HG02973 (cell line): ENCODE measurements at regions not wholly inside any gene's neighbourhood (a gene's known extent, or its start where the extent isn't known, plus 50 kb on each side); places are given as distances from the start of the nearest gene placed in this dataset.

Experiments used
- ATAC-seq: cut with Tn5 transposase; IDR thresholded peaks from one replicate; pipeline ENCODE4 v1.9.1; 2021; ENCODE audit warnings: moderate library complexity; ENCODE audit not compliant: unreplicated experiment

- no peak for ATAC-seq
These were observed 188.8 kb upstream of the NRP1 start for GRCh38 chr10:33523236-33523792.

GRCh38 chr10:33521904-33522303, 187.4 kb upstream of the NRP1 start:
- ATAC-seq = no peak

GRCh38 chr10:33521062-33521461, 186.6 kb upstream of the NRP1 start:
- ATAC-seq = no peak

GRCh38 chr10:33520223-33520622, 185.8 kb upstream of the NRP1 start:
- ATAC-seq = no peak

GRCh38 chr10:33519130-33519860, 184.8 kb upstream of the NRP1 start:
- ATAC-seq = no peak

- ATAC-seq = no peak
These were observed 175.7 kb upstream of the NRP1 start for GRCh38 chr10:33510206-33510605.

- no peak for ATAC-seq
These were observed 174.9 kb upstream of the NRP1 start for GRCh38 chr10:33509231-33509831.

GRCh38 chr10:33507662-33508425, 173.4 kb upstream of the NRP1 start:
- no peak for ATAC-seq

- peak; percentile 74 for ATAC-seq
These were observed 172.6 kb upstream of the NRP1 start for GRCh38 chr10:33506838-33507661.

- no peak for ATAC-seq
These were observed 171.9 kb upstream of the NRP1 start for GRCh38 chr10:33506391-33506790.

- no peak for ATAC-seq
These were observed 166.7 kb upstream of the NRP1 start for GRCh38 chr10:33501161-33501560.

- ATAC-seq = no peak
These were observed 164.0 kb upstream of the NRP1 start for GRCh38 chr10:33498391-33498891.

GRCh38 chr10:33497338-33497737, 162.9 kb upstream of the NRP1 start:
- no peak for ATAC-seq

- no peak for ATAC-seq
These were observed 161.6 kb upstream of the NRP1 start for GRCh38 chr10:33496096-33496495.

GRCh38 chr10:33494694-33495265, 160.3 kb upstream of the NRP1 start:
- no peak for ATAC-seq

- no peak for ATAC-seq
These were observed 159.5 kb upstream of the NRP1 start for GRCh38 chr10:33493978-33494377.

- ATAC-seq = no peak
These were observed 159.0 kb upstream of the NRP1 start for GRCh38 chr10:33493497-33493896.

GRCh38 chr10:33492701-33493345, 158.4 kb upstream of the NRP1 start:
- ATAC-seq = no peak

GRCh38 chr10:33489501-33490176, 155.2 kb upstream of the NRP1 start:
- ATAC-seq = no peak
